PC-3 (cell line): ENCODE measurements at regions not wholly inside any gene's neighbourhood (a gene's known extent, or its start where the extent isn't known, plus 50 kb on each side); places are given as distances from the start of the nearest gene placed in this dataset.

ENCODE experiments used
- EZH2phosphoT487 ChIP-seq: fragments of 300-600 bp; sonication (generic); IDR thresholded peaks from 2 replicates; pipeline ENCODE4 v1.6.1; 2018; ENCODE audit warnings: mild to moderate bottlenecking, antibody characterized with exemption, low read length, borderline replicate concordance
- TF ChIP-seq, protein P1 (sequence below): fragments of 300-600 bp; sonication (generic); conservative IDR thresholded peaks from 2 replicates; pipeline ENCODE4 v1.5.1; 2017; ENCODE audit warnings: antibody characterized with exemption, low read depth, mild to moderate bottlenecking, low read length

DNA sequence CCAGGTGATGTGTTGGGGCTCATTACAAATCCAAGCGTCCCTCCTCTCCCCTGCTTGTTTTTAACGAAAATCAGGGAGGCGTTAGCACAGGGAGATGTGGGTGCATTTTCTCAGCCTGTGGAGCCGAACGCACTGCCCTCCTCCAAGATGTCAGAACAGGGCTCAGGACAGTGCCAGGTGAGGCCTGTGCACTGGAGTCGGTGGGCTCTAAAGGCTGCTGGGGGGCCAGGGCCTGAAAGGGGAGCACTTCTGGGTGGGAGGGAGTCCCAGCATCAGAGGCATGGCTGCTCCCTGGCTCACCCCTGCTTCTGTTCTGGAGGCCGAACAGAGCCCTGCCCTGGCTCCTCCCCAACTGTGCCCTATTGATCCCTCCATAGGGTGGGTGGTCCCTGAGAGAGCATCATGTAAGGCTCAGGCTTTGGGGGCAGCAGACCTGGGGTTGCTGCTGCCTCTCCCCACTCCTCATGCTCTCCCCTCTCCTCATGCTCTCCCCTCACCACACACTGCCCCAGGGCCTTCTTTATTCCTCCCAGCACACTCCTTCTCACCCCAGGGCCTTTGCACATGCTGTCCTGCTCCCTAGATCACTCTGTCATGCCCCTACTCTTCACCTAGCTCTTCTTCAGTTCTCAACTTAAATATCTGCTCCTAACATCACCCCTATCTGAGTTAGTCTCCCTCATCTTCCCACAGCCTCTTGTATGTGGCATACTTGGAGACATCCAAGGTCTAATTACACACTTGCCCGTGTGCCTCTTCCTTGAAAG, 725.2 kb downstream of the PTPRU start:
- TF ChIP-seq, protein P1, sequence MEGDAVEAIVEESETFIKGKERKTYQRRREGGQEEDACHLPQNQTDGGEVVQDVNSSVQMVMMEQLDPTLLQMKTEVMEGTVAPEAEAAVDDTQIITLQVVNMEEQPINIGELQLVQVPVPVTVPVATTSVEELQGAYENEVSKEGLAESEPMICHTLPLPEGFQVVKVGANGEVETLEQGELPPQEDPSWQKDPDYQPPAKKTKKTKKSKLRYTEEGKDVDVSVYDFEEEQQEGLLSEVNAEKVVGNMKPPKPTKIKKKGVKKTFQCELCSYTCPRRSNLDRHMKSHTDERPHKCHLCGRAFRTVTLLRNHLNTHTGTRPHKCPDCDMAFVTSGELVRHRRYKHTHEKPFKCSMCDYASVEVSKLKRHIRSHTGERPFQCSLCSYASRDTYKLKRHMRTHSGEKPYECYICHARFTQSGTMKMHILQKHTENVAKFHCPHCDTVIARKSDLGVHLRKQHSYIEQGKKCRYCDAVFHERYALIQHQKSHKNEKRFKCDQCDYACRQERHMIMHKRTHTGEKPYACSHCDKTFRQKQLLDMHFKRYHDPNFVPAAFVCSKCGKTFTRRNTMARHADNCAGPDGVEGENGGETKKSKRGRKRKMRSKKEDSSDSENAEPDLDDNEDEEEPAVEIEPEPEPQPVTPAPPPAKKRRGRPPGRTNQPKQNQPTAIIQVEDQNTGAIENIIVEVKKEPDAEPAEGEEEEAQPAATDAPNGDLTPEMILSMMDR: no peak
- no peak for TF ChIP-seq EZH2phosphoT487
